Stimulated activated CD4-positive, alpha-beta T cell treated with anti-CD3 and anti-CD28 coated beads, Interleukin-4, amount 100 ng/mL, for 24 hours (primary cell): ENCODE measurements at regions not wholly inside any gene's neighbourhood (a gene's known extent, or its start where the extent isn't known, plus 50 kb on each side); places are given as distances from the start of the nearest gene placed in this dataset.
"Not testable (repeated sequence)": the region's sequence is repeated elsewhere in the genome, so short reads cannot be mapped to it uniquely, and the experiment has no call there.

Experiments
- DNase-seq: peaks from one replicate; pipeline ENCODE4 v3.0.0-alpha.2; 2020

- DNase-seq, result no peak
Observed at GRCh38 chr1:37325509-37326437, 148.6 kb upstream of the ZC3H12A start.

- no peak for DNase-seq
Observed at GRCh38 chr1:37332126-37332525, 142.3 kb upstream of the ZC3H12A start.

DNA sequence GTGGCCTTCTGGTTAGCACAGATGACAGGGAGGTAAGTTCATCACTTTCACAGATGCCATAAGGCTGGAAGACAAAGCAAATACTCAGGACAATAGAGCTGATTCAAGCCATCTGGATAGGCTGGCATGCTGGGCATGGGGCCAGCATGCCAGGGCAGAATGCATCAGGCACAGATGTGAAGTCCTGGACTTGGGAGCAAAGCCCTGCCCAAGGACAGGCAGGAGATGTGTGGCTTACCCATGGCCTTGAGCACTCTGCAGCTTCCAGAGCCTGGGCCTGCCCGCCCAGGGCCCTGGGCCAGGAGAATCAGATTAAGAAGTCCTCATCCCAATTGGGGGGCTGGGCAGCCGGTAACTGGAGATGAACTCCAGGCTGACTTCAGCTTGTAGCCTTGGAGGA is 135.7 kb upstream of the ZC3H12A start:
- no peak for DNase-seq

DNA sequence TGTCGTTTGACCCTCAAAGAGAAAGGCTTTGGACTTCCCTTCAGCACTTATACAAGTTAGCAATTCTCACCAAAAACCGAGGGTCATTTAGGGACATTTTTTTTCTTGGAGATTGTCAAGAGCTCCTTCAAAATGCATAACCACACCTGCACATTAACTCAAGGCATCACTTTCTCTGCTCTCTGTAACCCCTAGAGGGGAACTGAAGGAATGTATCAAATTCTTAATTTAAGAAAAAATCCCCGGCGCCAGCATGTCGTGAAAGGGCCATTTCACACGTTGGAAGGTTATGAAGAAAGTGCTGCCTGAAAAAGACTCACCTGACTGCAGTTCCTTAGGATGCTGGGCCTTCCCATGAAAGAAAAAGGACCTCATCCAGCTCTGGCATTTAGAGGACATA is 131.6 kb upstream of the ZC3H12A start:
- DNase-seq, result no peak

- DNase-seq, result no peak
Observed at GRCh38 chr1:37347104-37347649, 127.2 kb upstream of the ZC3H12A start.

GRCh38 chr1:37353871-37354270 is 120.5 kb upstream of the ZC3H12A start:
- DNase-seq, result no peak

DNA sequence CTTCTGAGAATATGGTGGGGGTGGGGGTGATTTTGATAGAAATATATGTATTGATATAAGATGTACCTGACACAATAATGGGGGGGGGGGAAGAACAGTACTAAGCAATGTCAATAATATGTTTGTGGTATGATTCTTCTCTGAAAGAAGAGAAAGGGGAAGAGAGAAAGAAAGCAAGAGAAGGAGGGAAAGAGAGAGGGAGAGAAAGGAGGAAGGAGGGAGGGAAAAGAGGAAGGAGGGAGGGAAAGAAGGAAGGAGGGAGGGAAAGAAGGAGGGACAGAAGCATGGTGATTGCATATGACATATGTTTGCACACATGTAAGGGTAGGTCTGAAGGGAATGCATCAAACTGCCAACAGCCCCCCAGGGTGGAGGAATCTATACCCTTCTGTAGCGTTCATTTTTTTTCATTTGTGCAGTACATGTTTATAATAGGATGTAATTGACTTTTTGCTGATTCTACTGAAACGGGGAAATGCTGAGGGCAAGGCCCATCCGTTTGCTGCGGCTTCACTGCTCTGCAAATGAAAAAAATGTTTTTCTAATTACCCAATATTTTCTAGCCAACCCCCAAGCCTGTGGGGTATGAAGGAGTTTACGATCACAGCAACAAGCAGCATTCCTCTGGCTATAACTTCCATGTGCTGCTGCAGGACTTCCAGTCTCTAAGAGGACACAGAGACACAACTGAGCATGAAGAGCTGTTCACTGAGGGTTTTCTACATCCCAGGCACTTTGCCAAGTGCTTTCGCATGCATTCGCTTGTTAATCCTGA is 119.3 kb upstream of the ZC3H12A start:
- no peak for DNase-seq

DNA sequence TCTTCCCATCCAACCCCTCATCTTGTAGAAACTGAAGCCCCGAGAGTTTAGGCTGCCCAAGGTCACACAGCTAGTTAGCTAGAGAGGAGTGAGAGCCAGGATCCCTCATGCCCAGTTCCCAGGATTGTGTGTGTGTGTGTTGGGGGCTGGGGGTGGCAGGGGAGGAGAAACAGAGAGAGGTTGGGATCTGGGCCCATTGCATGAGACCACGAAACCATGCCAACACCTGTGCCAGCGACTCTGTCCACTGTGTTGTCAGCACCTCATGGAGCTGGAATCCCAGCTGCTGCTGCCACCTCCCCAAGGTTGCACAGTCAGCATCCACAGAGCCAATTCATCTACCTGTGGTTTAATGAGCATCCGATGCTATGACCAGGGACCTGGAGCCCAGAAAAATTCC is 115.4 kb upstream of the ZC3H12A start:
- DNase-seq, result no peak

DNA sequence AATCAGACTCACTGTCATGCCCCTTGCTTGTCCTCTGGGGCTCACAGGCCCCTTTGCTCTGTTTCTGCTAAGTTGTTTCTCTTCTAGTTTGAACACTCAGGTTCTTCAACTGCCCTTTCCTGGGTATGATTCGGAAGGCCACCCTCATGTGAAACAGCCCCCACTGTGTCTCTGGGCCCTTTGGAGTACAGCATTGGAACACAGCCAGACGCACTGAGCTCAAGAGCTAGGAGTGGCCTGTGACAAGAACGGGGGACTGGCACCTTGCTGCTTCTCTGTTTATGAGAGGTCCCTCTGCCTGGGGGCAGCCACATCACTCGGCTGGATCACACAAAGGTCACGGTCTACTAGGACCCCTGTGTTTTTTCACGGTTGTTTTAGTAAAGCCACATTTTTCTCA is 114.4 kb upstream of the ZC3H12A start:
- no peak for DNase-seq

DNA sequence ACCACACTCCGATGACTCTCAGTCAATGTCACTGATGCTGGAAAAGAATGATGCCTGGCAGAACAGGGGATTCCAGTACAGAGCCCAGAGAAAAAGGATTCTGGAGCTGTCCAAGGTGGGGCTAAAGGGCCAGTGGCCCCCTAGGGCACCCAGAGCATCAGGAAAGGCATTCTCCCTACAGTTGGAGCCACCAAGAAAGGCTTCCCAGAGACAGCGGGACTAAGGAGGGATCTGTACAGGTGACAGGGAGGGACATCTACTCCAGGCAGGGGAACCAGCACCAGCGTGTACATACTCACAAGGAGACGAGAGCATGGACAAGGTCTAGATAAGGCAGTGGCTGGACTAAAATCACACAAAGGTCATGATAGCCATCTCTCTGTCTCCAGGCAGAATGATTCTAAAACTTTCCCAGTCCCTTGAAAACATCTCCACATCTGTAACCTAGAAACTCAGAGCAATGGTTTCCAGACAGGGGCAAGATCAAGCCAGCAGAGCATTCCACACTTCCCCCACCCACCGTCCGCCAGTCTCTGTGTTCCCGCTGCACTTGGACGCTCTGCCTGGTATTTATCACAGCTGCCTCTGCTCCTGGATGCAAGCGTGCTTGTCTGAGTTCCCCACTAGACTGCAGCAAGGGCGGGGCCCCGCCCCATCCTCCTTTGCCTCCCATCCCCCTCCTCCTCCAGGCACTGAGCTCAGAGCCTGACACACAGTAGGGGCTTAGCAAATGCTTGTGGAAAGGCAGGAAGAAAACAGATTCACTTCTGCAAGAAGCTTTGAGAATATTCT is 111.6 kb upstream of the ZC3H12A start:
- DNase-seq, result no peak

DNA sequence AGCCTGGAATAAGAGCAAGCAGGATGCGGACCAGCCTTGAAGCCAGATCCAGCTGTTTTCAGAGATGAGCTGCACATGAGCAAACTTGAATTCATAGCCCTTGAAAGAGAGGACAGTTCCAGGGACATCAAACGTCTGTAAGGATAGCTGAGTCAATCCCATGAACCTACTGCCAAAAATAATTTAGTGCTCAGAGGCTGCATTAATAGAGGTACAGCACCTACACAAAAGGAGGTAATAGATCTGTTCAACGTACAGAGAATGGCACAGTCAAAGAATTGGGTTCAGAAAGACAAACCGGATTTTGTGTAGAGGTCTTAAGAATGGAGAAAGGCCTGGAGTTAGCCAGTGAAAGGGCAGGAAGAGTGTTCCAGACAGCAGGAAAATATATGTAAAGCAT is 110.8 kb upstream of the ZC3H12A start:
- no peak for DNase-seq

DNA sequence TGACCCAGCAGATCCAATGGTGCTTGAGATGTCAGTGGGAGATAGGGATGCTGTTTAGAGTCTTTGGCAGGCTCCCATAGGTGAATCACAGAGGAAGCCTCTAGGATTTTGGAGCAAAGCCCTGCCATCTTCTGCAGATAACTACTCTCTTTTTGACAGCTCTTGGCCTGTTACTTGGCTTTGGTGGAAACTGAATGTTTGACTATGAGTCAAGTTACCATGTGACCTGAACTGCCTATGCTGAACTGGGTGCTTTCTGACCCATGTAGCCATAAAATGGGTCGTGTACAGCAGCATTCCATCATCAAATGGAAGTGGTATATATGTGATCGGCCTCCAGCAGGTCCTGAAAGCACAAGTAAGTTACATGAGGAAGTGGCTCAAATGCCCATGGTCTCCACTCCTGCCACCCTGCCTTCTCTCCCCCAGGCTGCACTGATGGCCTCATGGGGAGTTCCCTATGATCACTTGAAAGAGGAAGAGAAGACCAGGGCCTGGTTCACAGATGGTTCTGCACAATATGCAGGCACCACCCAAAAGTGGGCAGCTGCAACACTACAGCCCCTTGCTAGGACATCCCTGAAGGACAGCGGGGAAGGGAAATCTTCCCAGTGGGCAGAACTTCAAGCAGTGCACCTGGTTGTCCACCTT is 105.6 kb upstream of the ZC3H12A start:
- not testable (repeated sequence) for DNase-seq

- DNase-seq, result no peak
Observed at GRCh38 chr1:37372302-37372701, 102.1 kb upstream of the ZC3H12A start.

DNA sequence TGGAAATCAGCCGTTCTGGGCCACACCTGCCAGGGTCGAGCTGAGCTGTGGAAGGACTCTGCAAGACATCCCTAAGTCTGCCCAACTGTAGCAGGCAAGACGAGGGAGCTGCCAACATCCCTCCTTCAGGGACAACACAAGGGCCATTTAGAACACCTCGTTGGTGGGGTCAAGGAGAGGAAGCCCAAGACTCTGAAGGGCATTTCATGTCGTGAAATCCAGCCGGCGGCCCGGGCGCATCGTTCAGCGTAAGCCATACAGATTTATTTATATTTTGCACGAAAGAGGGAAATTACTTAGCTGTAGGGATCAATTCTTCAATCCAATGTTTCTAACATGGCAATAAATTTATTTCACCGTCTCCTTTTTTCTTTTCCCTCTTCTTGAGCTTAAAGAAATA is 101.7 kb upstream of the ZC3H12A start:
- no peak for DNase-seq

DNA sequence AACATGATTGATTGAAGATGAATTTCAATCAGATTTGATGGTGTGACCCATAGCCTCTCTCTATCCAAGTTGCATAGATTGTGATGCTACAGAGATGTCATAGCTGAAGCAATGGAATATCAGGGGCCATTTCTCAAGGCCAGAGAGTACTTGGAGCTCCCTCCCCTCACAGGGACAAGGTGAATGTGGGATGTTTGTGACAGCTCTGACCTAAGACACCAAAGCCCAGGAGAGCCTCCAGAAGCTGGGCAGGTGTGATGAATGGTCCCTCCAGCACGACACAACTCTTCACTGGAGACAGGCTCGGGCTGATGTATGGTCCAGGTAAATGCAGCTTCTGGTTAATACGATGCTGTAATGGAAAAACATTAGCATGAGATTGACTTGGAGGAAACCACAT is 101.0 kb upstream of the ZC3H12A start:
- DNase-seq, result no peak

DNA sequence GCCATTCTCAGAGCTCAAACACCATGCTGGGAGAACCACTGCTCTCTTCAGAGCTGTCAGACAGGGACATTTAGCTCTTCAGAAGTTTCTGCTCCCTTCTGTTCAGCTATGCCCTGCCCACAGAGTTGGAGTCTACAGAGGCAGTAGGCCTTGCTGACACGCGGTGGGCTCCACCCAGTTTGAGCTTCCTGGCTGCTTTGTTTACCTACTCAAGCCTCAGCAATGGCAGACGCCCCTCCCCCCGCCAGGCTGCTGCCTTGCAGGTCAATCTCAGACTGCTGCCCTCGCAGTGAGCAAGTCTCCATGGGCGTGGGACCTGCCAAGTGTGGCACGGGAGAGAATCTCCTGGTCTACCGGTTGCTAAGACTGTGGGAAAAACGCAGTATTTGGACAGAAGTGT is 93.8 kb upstream of the ZC3H12A start:
- not testable (repeated sequence) for DNase-seq

GRCh38 chr1:37387854-37388253 is 86.5 kb upstream of the ZC3H12A start:
- DNase-seq, result no peak

DNA sequence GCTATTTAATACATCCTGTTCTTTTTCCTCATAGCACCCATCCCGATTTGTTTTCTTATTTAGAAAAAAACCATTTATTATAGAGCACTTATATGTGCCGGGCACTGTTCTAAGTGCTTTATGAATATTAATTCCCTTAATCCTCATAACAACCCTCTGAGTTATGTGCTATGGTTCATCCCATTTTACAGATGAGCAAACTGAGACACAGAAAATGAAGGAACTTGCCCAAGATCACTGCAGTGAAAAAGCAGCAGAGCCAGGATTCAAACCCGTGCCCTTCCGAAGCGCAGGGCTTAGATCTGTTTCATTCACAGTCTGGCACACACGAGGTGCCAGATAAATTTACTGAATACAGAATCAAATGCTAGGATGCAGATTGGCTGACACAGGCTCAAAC is 85.1 kb upstream of the ZC3H12A start:
- DNase-seq, result no peak

GRCh38 chr1:37391211-37392011 is 83.0 kb upstream of the ZC3H12A start:
- DNase-seq, result no peak

- no peak for DNase-seq
Observed at GRCh38 chr1:37392051-37392450, 82.3 kb upstream of the ZC3H12A start.
